Inflammatory macrophage treated with lipopolysaccharide for 4 hours (primary cell): ENCODE measurements at regions not wholly inside any gene's neighbourhood (a gene's known extent, or its start where the extent isn't known, plus 50 kb on each side); places are given as distances from the start of the nearest gene placed in this dataset.

Experiments
- DNase-seq: peaks from one replicate; pipeline ENCODE4 v3.0.0-alpha.2; 2020

DNA sequence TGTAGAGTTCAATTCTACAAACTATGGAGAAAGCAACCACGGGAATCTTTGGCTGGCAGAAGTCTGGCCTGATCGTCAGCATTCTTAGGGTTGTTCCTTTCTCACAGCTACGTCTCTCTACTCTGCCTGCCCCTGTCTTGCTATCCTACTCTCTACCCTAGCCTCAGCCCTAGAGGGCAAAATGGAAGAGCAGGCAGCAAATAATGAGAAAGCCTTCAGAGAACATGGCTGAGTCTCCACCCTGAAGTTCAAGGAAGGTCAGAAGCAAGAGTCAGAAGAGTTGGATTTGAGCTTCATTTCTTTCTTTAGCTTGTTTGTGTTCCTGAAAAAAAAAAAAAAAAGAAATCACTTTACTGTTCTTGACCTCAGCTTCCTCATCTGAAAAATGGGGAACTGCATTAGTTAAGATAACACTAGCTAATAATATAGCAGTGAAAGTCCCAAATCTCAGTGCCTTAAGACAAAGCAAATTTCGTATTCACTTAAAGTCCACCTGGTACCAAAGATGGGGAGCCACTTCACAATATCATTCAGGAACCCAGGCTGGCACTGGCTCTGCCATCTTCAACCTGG is 50.2 kb upstream of the CCND2 start:
- peak; percentile 74 for DNase-seq

DNA sequence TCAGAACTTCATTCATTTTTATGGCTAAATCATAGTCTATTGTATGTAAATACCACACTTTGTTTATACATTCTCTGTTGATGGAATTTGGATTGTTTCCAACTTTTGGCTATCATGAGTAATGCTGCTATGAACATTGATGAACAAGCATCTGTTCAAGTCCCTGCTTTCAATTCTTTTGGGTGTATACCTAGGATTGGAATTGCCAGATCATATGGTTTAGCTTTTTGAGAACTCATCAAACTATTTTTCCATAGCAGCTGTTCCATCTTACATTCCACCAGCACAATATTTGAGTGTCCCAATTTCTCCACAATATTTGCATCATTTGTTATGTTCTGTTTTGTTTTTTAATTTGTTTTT is 52.3 kb upstream of the CCND2 start:
- DNase-seq = no peak

DNA sequence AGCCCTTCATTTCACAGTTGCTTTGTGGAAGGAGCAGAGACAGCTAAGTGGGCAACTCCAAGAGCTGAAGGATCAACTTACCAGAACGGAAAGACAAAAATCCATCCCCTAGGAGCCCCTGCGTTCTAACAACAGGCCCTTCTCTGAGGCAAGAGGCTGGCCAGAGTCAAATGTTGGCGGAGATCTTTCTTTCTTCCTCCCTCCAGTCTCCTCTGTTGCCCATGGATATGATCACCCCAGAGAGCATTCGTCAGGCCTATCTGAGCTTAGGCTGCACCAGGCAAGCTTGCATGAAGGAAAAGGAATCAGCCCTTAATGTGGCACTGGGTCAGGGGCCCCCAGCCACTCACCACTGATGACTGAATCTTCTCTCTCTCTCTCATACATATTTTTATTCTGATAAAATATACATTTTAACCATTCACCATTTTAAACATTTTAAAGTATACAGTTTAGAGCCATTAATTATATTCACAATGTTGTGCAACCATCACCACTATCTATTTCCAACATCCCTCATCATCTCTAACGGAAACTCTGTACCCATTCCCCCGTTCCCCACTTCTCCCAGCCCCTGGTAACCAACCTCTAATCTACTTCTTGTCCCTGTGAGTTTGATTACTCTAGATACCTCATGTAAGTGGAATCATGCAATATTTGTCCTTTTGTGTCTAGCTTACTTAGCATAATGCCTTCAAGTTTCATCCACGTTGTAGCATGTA is 52.9 kb upstream of the CCND2 start:
- DNase-seq = no peak

DNA sequence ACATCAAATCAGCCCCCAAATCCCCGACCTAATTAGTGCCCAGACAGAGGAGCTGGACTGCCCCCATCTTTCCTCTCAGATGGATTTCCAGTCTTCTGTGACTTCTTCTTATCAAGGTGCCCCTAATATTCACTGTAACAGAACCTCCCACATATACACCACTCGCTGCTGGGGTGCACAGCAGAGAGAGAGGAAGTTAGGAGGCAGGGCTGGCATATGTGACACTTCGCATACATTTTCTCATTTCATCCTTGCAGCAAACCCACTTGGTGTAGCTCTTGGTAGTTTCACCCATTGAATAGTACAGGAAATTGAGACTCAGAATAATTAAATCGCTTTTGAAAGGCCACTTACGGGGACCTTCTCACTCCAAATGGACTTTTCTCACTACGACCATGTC is 56.5 kb upstream of the CCND2 start:
- DNase-seq = peak; percentile 16

DNA sequence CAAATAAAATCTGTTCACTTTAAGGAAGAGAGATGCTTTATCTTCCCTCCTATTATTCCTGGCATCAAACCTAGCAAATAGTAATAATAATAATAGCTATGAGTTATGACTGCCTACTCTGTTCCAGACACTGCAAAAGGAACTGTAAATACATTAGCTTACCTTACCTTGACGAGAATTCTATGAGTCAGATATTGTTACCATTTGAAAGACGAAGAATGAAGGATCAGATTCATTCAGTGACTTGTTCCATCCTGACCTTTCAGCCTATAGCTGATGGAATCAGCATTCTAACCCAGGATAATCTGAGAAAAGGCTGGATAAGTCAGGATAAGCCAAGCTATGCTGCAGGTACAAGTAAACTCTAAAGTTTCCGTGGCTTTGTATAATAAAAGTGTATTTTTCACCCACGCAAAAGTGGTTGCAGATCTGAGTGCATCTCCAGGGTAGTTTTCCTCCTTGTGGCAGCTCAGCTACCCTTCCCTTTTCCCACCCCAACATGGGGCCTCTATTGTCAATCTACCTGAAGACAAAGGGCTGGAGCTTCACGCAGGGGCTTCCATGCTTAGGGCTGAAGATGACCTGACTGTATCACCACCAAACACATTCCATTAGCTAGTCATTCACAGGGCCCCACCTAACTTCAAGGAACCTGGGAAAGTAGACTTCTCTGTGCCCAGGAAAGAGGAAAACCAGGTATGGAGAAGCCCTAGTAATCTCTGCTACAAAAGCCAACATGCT is 57.2 kb upstream of the CCND2 start:
- no peak for DNase-seq

DNA sequence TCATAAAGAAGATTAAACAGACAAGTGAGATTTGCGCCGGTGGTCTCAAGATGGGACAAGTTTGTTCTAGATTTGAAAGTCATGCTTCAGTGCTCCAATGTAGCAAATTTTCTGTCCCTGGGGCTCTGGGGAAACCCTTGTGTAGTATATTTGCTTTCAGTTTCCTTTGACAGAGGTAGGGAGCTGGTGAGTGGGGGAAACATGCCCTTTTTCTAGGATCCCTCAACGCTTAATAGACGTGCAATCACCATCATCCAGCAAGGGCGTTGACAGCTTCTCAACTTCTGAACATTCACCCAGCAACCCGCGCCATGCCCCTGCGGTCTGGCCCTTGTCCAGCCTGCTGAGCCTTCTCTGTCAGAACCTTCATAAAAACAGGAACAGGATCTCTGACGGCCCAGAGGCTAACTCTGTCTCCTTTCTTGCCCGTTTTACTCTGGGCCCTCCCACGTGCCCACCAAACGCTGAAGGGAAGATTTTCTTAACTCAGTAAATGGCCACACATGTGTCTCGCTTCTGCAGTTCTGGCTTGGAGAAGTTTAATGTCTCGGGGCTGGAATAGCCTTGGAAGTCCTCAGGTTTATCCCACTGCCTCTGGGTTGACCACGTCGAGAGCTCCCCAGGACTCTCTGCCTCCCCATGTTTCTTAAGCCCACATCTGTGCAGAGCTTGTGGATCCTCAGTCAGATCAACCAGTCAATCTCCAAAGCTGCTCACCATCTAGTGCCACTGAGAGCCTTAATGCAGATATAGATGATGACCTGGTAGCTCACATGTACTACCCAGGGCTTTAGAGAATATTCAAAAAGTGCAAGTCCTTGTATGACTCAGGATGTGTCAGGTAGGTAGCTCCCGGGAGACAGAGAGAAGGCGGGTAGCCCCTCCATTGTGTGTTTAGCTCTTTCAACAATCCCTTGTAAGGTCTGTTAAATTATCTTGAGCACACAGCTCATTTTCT is 58.1 kb upstream of the CCND2 start:
- peak; percentile 95 for DNase-seq

DNA sequence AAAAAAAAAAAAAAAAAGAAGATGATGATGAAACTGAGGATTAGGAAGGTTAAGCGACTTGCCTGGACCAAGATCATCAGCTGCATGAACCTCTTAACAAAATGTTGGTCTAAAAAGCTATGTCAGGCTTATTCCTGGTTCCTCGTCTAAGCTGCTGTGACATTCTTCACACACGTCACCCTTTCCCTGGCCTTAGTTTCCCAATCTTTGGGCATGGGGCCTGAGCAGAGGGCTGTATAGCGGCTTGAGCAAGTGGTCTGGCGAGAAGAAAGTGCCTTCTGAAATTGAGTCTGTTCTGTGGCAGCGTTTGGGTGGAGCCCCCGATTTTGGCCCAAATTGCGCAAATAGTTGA is 58.7 kb upstream of the CCND2 start:
- peak; percentile 78 for DNase-seq

DNA sequence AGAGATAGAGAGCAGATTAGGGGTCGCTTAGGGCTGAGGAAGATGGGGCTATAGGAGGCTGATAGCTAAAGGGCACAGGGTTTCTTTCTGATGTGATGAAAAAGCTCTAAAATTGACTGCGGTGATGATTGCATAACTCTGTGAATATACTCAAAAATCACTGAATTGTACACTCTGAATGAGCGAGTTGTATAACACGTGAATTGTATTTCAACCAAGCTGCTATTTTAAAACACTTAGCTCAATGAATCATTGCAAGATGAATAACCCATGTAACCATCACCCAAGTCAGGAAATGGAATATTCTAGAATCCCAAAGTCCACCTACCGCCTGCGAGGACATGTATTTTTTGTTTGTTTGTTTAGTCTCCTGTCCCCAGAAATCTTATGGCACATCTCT is 60.1 kb upstream of the CCND2 start:
- DNase-seq = peak; percentile 33

DNA sequence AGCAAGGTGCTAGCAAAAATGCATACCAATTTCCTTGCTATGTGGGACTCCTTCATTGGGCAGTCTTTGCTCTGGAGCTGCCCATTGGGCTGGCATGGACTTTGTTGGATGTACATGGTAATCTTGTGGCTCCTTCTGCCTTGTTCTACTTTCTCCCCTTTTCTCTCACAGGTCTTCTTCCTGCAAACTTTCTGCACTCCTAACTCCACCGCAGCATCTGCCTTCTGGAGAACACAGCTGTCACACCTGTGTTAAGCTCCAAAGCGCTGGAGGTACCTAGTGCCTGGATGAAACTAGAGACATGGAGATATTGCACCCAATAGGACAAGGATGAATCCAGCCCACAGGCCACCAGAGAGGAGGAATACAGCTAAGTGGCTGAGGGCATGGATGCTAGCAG is 60.7 kb upstream of the CCND2 start:
- DNase-seq = no peak

DNA sequence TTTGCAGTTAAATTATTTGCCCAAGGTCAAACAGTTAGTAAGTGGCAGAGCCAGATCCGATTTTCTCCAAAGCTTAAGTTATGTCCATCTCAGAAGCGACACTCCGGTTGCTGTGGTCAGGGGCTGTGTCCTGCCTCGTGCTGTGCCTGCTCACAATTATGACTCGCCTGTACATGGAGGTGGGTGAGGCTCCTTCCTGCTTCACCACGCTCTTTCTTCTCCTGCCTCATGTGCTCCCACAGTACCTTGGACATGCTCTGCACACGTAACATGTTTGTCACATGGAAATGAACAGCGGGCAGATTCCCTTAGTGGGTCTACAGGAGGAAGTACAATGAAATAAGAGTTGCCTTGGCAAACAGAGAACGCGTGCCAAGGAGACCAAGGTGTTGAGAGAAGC is 62.2 kb upstream of the CCND2 start:
- no peak for DNase-seq

DNA sequence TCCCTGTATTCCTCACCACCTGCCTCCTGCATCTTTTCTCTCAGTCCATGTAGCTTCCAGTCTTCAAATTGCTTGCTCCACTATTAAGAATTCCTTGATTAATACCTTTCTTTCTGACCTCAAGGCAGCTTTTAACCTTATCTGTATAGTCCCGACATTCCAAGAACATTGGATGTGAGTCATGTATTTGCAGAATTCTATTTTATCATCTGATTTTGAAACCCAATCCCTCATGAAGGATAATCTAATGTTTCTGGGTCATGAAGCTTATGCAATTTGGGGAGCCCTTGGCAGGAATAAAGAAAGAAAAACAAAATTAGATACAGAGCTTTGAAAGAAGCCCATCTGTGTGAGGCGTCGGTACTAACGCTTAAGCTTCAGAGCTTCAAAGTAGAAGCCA is 63.4 kb upstream of the CCND2 start:
- DNase-seq = no peak

DNA sequence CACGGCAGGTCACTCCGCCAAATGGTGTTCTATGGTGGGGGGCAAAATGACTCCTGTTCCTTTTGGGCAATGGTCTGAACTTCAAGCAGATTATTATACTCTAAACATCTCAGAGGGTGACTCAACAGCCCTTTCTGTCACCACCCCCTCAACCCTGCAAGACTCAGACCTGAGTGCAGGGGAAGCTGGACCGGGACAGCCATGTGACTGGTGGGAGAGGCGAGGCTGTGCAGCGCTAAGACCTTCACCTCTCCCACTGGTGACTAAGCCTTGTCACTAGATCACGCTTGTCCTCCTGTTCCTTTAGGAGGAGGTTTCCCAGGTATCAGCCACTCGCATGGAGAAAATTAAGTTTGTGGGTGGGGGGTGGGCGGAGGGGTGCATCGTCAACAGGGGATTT is 67.1 kb upstream of the CCND2 start:
- DNase-seq = peak; percentile 18

DNA sequence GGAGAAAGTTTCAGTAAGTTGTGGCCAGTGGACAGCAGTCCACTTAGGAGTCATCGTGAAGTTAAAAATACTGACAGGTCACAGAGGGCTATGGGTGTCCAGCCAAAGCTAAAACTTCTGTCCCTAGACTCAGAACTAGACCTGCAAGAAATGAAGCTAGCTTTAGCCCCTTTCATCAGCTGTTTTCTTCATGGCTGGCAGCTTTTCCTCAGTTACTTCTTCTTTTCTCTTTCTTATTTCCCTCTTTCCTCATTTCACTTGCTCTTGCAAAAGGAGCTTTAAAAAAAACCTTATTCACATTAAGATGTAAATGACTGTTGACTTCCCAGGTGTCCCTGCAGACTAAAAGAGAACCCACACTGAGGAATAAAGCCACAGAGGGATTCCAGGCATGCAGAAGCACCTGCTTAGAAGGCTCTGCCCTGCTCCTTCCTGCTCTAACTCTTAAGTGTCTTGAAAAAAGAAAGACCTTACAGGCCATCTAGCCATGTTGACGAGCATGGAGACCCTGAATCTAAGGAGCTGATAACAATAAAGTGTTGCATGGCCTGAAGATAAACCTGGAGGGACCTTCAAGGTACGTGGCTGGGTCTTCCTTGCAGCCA is 69.7 kb upstream of the CCND2 start:
- DNase-seq = peak; percentile 76

DNA sequence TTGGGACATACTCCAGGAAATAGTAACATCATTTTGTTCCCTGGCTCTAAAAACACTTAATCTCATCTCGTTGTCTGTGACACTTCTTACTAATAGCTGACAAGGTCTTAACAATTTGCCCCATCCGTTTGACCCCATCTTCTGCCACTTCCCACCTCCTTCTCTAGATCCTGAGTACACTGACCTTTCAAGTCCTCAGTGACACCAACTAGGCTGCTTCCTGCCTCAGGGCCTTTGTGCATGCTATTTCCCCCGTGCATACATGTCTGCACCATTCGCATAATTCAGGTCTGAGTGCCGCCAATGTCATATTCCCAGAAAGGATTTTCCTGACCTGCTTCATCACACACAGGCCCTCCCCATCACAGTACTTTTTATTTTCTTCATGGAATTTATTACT is 70.6 kb upstream of the CCND2 start:
- DNase-seq = no peak

DNA sequence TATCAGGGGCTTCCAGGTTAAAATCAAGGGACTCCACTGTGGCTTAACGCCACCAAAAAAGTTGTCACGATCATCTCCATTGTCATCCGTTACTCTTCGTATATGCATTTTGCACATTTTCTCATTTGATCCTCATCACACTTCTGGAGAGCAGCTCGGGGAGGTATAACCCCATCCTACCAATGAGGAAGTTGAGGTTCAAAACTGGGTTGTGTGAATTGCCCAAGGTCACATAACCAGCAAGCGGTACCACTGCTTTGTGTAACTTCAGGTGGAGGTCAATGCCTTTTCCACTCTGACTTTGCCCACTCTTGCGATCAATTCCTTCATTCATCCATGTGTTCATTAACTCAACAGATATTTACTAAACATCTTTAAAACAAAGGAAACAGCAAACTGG is 71.1 kb upstream of the CCND2 start:
- DNase-seq = peak; percentile 19

DNA sequence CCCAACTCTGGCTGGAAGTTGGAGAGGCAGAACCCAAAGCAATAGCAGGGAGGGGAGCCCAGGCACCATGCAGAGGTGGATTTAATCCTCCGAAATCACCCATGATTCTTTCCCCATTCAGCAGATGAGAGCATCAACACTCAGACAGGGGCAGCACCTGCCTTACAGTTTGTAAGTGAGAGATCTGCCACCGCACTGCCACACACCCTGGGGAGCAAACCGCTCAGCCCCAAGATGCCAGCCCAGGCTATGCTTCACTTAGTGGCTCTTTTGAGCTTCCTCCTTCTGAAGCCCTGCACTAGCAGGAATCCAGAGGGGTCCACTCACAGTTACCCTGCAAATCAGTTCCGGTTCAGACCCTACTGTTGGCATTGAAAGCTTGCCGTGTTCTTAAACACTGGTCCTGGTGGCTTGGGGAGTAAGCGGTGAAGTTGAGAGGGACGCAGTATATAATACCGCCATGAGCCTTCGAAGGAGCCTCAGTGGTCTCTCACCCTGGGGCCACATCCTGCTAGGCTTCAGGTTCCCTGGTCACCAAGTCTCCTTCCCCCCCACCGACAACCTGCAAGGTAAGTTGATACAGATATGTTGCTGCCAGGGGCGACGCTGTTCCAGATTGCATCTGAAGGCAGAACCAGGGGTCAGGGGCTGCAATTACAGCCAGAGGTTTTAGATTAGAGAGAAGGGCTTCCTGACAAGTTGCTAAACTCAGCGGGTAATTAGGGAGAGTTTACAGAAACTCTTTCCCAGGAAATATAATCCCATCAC is 72.0 kb upstream of the CCND2 start:
- DNase-seq = no peak

DNA sequence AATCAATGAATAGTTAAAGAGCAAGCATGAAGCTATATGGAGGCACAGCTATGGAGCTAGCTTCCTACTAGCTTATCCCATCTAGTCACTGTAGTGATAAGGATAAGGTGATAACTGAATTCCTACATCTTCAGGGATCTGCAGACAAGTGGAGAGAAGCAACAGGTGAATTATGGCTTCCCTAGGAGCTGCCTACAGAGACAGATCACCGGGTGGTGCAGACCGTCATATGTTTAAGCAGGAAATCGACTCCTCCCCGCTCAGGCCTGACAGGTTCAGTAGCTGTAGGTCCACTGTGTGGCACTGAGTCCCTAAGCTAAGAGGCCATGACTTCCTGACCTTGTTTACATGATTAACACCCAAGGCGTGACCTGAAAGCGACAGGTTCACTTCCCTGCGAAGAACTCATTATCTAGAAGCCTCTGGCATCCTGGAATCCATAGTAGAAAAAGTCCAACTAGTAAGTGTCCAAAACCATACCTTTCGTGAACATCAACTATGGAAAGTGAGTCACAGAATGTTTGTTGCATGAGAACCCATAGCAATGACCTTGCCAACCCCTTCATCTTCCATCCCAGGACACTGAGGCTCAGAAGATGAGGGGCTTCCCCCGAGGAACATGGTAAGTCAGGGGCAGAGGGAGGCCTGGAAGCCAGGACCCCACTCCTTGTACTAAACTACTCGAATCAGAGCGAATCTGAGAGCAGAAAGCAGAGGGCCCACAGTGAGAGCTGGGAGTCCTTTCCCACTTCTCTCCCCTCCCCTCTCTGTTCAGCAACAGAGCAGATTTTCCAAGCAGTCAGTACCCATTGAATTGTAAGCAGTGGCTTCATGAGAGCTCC is 75.4 kb upstream of the CCND2 start:
- no peak for DNase-seq

DNA sequence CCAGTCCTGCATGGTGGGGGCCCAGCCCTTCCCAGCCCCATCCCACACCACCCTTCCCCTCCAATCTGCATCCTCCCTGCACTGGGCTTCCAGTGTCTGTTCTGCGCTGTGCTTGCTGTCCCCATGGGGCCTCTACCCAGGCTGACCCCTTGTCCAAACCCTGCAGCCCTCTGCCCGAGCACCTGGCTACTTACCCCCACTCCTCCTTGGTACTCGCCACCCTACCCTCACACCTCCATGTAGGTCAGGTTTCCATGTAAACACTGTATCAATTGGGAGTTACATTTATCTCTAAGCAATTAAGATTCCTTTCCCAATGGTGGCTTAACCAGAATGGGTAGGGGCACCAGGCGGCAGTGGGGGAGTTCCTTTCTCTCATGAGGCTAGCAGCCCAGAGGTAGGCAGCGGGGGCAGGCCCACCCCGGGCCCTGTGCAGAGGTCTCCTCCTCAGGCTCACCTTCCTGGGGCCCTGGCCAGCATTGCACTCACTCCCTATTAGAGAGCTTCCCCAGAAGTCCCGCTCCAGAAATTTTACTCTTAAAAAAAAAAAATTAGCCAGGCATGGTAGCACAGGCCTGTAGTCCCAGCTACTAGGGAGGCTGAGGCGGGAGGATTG is 76.6 kb upstream of the CCND2 start:
- DNase-seq = no peak

DNA sequence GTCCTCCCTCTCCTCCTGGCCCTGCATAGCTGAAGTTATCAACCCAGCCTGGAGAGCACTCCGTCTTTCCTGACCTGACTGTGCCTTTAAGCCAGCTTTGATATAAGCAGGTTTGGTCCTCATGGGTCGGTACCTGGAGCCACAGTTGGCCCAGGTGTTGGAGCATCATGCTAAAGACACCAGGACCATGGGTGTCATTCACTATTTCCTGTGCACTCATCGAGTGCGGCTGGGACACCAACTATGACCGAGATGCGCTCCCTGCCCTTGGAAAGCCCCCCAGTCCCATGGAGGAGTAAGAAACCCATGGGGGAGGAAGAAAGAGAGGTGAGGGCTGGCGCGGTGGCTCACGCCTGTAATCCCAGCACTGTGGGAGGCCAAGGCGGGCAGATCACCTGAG is 78.9 kb upstream of the CCND2 start:
- no peak for DNase-seq

DNA sequence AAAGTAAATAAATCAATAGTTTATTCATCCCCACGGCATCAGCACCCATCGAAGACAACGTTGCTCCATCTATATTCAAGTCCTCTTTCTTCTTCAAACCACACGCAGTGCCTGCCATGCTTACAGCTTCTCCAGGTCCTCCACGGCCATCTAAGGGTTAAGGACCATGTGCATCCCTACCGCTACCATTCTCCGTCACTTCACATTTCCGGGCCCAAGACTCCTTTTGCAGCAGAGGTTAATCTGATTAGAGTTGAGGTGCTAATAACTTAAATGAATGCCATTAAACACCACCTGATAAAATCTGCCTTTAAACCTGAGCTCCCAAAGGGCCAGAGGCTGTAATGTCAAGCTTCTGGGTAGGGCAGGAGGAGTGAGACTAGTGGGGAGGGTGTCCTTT is 79.7 kb upstream of the CCND2 start:
- no peak for DNase-seq

DNA sequence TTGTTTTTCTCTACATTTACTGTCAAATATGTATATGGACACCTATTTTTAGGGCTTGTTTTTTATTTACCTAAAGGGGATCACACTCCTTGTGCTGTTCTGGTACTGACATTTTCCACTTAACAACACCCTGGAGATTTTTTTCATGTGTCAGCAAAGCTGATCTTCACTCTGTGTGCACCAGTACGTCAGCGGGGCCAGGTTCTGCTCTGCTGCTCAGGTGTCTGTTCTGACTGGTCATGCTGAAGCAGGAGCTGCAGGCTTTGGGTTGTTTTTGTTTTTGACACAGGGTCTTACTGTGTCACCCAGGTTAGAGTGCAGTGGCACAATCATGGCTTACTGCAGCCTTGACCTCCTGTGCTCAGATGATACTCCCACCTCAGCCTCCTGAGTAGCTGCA is 81.9 kb upstream of the CCND2 start:
- no peak for DNase-seq
